Mesenchymal stem cell (in vitro differentiated cells and primary cell): ENCODE measurements at regions not wholly inside any gene's neighbourhood (a gene's known extent, or its start where the extent isn't known, plus 50 kb on each side); places are given as distances from the start of the nearest gene placed in this dataset.

Source experiments
- DNase-seq: peaks from one replicate; pipeline ENCODE4 v3.0.0-alpha.2; 2013
- H2AFZ ChIP-seq: one replicate; pipeline ENCODE4 v1.6.1; 2013; ENCODE audit warnings: low read depth, mild to moderate bottlenecking, control low read depth, inconsistent platforms, low read length, moderate library complexity
- H2AK5ac ChIP-seq: 2 replicates; pipeline ENCODE4 v1.6.1; 2013; ENCODE audit warnings: low read length, moderate library complexity, mild to moderate bottlenecking, inconsistent platforms; ENCODE audit not compliant: severe bottlenecking
- H2BK120ac ChIP-seq: one replicate; pipeline ENCODE4 v1.6.1; 2013; ENCODE audit warnings: low read depth, mild to moderate bottlenecking, inconsistent platforms, low read length, moderate library complexity
- H2BK12ac ChIP-seq, 2 experiments: one replicate each; pipeline ENCODE4 v1.6.1; 2013; ENCODE audit warnings: inconsistent platforms in 2 of 2, low read length in 2 of 2, mild to moderate bottlenecking in 2 of 2, moderate library complexity in 2 of 2, control low read depth in 1 of 2
- H2BK15ac ChIP-seq: one replicate; pipeline ENCODE4 v1.6.1; 2013; ENCODE audit warnings: mild to moderate bottlenecking, low read depth, inconsistent platforms; ENCODE audit not compliant: poor library complexity, severe bottlenecking
- H2BK5ac ChIP-seq: 2 replicates; pipeline ENCODE4 v1.6.1; 2013; ENCODE audit warnings: low read depth, mild to moderate bottlenecking, low read length, control low read depth, inconsistent platforms; ENCODE audit not compliant: poor library complexity, severe bottlenecking
- H3K14ac ChIP-seq, 2 experiments: one replicate each; pipeline ENCODE4 v1.6.1; 2013; ENCODE audit warnings: inconsistent platforms in 2 of 2, low read length in 2 of 2, control low read depth in 1 of 2, mild to moderate bottlenecking in 1 of 2, moderate library complexity in 1 of 2
- H3K18ac ChIP-seq, 2 experiments: one replicate each; pipeline ENCODE4 v1.6.1; 2013; ENCODE audit warnings: inconsistent platforms in 2 of 2, low read length in 2 of 2, control low read depth in 1 of 2, low read depth in 1 of 2, mild to moderate bottlenecking in 1 of 2
- H3K23ac ChIP-seq, 2 experiments: one replicate each; pipeline ENCODE4 v1.6.1; 2013; ENCODE audit warnings: inconsistent platforms in 2 of 2, low read length in 2 of 2, mild to moderate bottlenecking in 2 of 2, moderate library complexity in 2 of 2, control low read depth in 1 of 2
- H3K27ac ChIP-seq: 2 replicates; pipeline ENCODE4 v1.5.1; 2013; ENCODE audit warnings: mild to moderate bottlenecking, moderate library complexity, low read length, control low read depth, inconsistent platforms; ENCODE audit not compliant: poor library complexity, severe bottlenecking
- H3K27me3 ChIP-seq, 2 experiments: 2 replicates each; pipeline versions ENCODE4 v1.6.1 to v1.7.0; 2013; ENCODE audit warnings: low read length in 2 of 2, mild to moderate bottlenecking in 2 of 2, moderate library complexity in 2 of 2, control low read depth in 1 of 2, inconsistent platforms in 1 of 2; ENCODE audit not compliant: control insufficient read depth in 1 of 2, insufficient read depth in 1 of 2
- H3K36me3 ChIP-seq, 2 experiments: 2 replicates each; pipeline versions ENCODE4 v1.6.1 to v1.7.0; 2013; ENCODE audit warnings: low read length in 2 of 2, control low read depth in 1 of 2, inconsistent platforms in 1 of 2, low read depth in 1 of 2, mild to moderate bottlenecking in 1 of 2; ENCODE audit not compliant: insufficient read depth in 2 of 2, control insufficient read depth in 1 of 2
- H3K4ac ChIP-seq, 2 experiments: one replicate each; pipeline ENCODE4 v1.6.1; 2013; ENCODE audit warnings: inconsistent platforms in 2 of 2, low read length in 2 of 2, mild to moderate bottlenecking in 2 of 2, moderate library complexity in 2 of 2, control low read depth in 1 of 2, low read depth in 1 of 2
- H3K4me1 ChIP-seq: 2 replicates; pipeline ENCODE4 v1.6.1; 2013; ENCODE audit warnings: low read depth, low read length, control low read depth; ENCODE audit not compliant: control insufficient read depth, insufficient read depth
- H3K4me2 ChIP-seq: 2 replicates; pipeline ENCODE4 v1.6.1; 2013; ENCODE audit warnings: low read length, mild to moderate bottlenecking, inconsistent platforms; ENCODE audit not compliant: poor library complexity, severe bottlenecking
- H3K4me3 ChIP-seq, 2 experiments: 2 replicates each; pipeline versions ENCODE4 v1.5.1 to v1.7.0; 2013; ENCODE audit warnings: low read length in 2 of 2, mild to moderate bottlenecking in 2 of 2, control low read depth in 1 of 2, low read depth in 1 of 2; ENCODE audit not compliant: insufficient read depth in 1 of 2
- H3K79me1 ChIP-seq: replicated peaks from 2 replicates; pipeline ENCODE4 v1.6.1; 2013; ENCODE audit warnings: mild to moderate bottlenecking, control low read depth, low read length, inconsistent platforms; ENCODE audit not compliant: poor library complexity, severe bottlenecking
- H3K9ac ChIP-seq: 2 replicates; pipeline ENCODE4 v1.7.0; 2013; ENCODE audit warnings: mild to moderate bottlenecking, low read length, moderate library complexity
- H3K9me3 ChIP-seq: 2 replicates; pipeline ENCODE4 v1.7.0; 2013; ENCODE audit warnings: mild to moderate bottlenecking, low read length; ENCODE audit not compliant: control insufficient read depth
- H4K8ac ChIP-seq: one replicate; pipeline ENCODE4 v1.6.1; 2013; ENCODE audit warnings: inconsistent platforms, mild to moderate bottlenecking, low read length, moderate library complexity
- H4K91ac ChIP-seq: one replicate; pipeline ENCODE4 v1.6.1; 2013; ENCODE audit warnings: mild to moderate bottlenecking, low read length, inconsistent platforms
- WGBS: methylation state at CpG from one replicate; pipeline ENCODE4 v1.1.7; 2013; ENCODE audit warnings: mixed read lengths; 5-methylcytosine and 5-hydroxymethylcytosine counted together

GRCh38 chr13:59277106-59277505 is 886.6 kb downstream of the DIAPH3 start:
- H2BK120ac ChIP-seq: no peak overlapping the region
- no peak overlapping the region for H3K27ac ChIP-seq
- H3K4me1 ChIP-seq: no peaks in the 10 kb centered on the region
- no peak overlapping the region for H4K8ac ChIP-seq
- H3K27me3 ChIP-seq: no peaks in the 10 kb centered on the region
- no peaks in the 10 kb centered on the region for H3K36me3 ChIP-seq
- H2AFZ ChIP-seq: no peak overlapping the region
- no peak overlapping the region for H2BK5ac ChIP-seq
- no peak overlapping the region for H3K9ac ChIP-seq
- H3K4me3 ChIP-seq: no peak overlapping the region
- no peak overlapping the region for H2AK5ac ChIP-seq
- H4K91ac ChIP-seq: no peak overlapping the region
- no peaks in the 10 kb centered on the region for H3K79me1 ChIP-seq
- no peak for DNase-seq
- no peak overlapping the region for H3K14ac ChIP-seq
- no peak overlapping the region for H2BK15ac ChIP-seq
- no peak overlapping the region for H3K18ac ChIP-seq
- no peak overlapping the region for H3K4ac ChIP-seq
- H3K4me2 ChIP-seq: no peak overlapping the region
- H3K9me3 ChIP-seq: no peaks in the 10 kb centered on the region
- H3K23ac ChIP-seq: no peak overlapping the region
- H2BK12ac ChIP-seq: no peak overlapping the region

- 39% methylated on average over 2 of the region's 2 CpGs for WGBS
- H3K14ac ChIP-seq: no peak overlapping the region
- no peaks in the 10 kb centered on the region for H3K79me1 ChIP-seq
- H3K9ac ChIP-seq: no peak overlapping the region
- peak; percentile 17 for DNase-seq
- no peak overlapping the region for H2AFZ ChIP-seq
- H3K4ac ChIP-seq: no peak overlapping the region
- no peaks in the 10 kb centered on the region for H3K36me3 ChIP-seq
- H3K4me1 ChIP-seq: no peaks in the 10 kb centered on the region
- H2AK5ac ChIP-seq: no peak overlapping the region
- no peak overlapping the region for H4K91ac ChIP-seq
- no peak overlapping the region for H3K18ac ChIP-seq
- no peak overlapping the region for H2BK15ac ChIP-seq
- H3K23ac ChIP-seq: no peak overlapping the region
- no peak overlapping the region for H2BK120ac ChIP-seq
- no peak overlapping the region for H4K8ac ChIP-seq
- H2BK12ac ChIP-seq: no peak overlapping the region
- H3K9me3 ChIP-seq: no peaks in the 10 kb centered on the region
- no peak overlapping the region for H3K4me2 ChIP-seq
- H3K27me3 ChIP-seq: no peaks in the 10 kb centered on the region
- H2BK5ac ChIP-seq: no peak overlapping the region
- H3K27ac ChIP-seq: no peak overlapping the region
- no peak overlapping the region for H3K4me3 ChIP-seq
Measured at GRCh38 chr13:59279028-59279427, 884.7 kb downstream of the DIAPH3 start.

- H2AK5ac ChIP-seq: no peak overlapping the region
- no peak overlapping the region for H2BK5ac ChIP-seq
- no peak overlapping the region for H3K14ac ChIP-seq
- no peak overlapping the region for H2BK15ac ChIP-seq
- H3K4ac ChIP-seq: no peak overlapping the region
- no peak overlapping the region for H4K8ac ChIP-seq
- no peaks in the 10 kb centered on the region for H3K9me3 ChIP-seq
- DNase-seq: no peak
- no peak overlapping the region for H3K9ac ChIP-seq
- no peak overlapping the region for H3K4me2 ChIP-seq
- no peak overlapping the region for H3K4me3 ChIP-seq
- no peak overlapping the region for H3K27ac ChIP-seq
- no peaks in the 10 kb centered on the region for H3K79me1 ChIP-seq
- peak overlapping the region in 1 of 2 experiments; percentile 40 for H3K18ac ChIP-seq
- 87% methylated on average over 3 of the region's 3 CpGs for WGBS
- H2BK12ac ChIP-seq: no peak overlapping the region
- no peak overlapping the region for H4K91ac ChIP-seq
- no peaks in the 10 kb centered on the region for H3K36me3 ChIP-seq
- H3K27me3 ChIP-seq: peaks cover 0 to under 1% of the 10 kb centered on the region in 2 experiments
- H3K4me1 ChIP-seq: no peaks in the 10 kb centered on the region
- no peak overlapping the region for H3K23ac ChIP-seq
- no peak overlapping the region for H2BK120ac ChIP-seq
- no peak overlapping the region for H2AFZ ChIP-seq
Measured at GRCh38 chr13:59279576-59279975, 884.2 kb downstream of the DIAPH3 start.

- H3K9me3 ChIP-seq: no peaks in the 10 kb centered on the region
- no peak overlapping the region for H2AFZ ChIP-seq
- no peaks in the 10 kb centered on the region for H3K79me1 ChIP-seq
- no peak overlapping the region for H3K9ac ChIP-seq
- no peak overlapping the region for H2BK12ac ChIP-seq
- H2BK120ac ChIP-seq: no peak overlapping the region
- WGBS: 95% methylated on average over 2 of the region's 2 CpGs
- H3K4me2 ChIP-seq: no peak overlapping the region
- no peak overlapping the region for H3K23ac ChIP-seq
- H3K4me1 ChIP-seq: no peaks in the 10 kb centered on the region
- no peak overlapping the region for H4K8ac ChIP-seq
- no peak overlapping the region for H3K14ac ChIP-seq
- H4K91ac ChIP-seq: no peak overlapping the region
- H2AK5ac ChIP-seq: no peak overlapping the region
- H3K27ac ChIP-seq: no peak overlapping the region
- H3K4ac ChIP-seq: no peak overlapping the region
- H3K27me3 ChIP-seq: peaks cover 0 to 4% of the 10 kb centered on the region in 2 experiments
- no peak overlapping the region for H3K18ac ChIP-seq
- H2BK5ac ChIP-seq: no peak overlapping the region
- H3K4me3 ChIP-seq: no peak overlapping the region
- H3K36me3 ChIP-seq: no peaks in the 10 kb centered on the region
- no peak for DNase-seq
- H2BK15ac ChIP-seq: no peak overlapping the region
Measured at GRCh38 chr13:59280297-59280696, 883.4 kb downstream of the DIAPH3 start.
